HEK293 (cell line): ENCODE measurements at regions not wholly inside any gene's neighbourhood (a gene's known extent, or its start where the extent isn't known, plus 50 kb on each side); places are given as distances from the start of the nearest gene placed in this dataset.

Source experiments
- CTCF ChIA-PET: fragments of 350-600 bp; formaldehyde crosslinking; extraction: SDS; loops from one replicate; lab custom pipeline; 2021; ENCODE audit warnings: antibody characterized with exemption; lab: Yijun Ruan, JAX
- POLR2A ChIA-PET: fragments of 300-600 bp; formaldehyde crosslinking; extraction: SDS; loops from one replicate; lab custom pipeline; 2020; ENCODE audit warnings: antibody characterized with exemption, inconsistent platforms; lab: Yijun Ruan, JAX
- H3K27ac ChIP-seq: fragments of 200-500 bp; sonication (Bioruptor generic); 2 replicates; pipeline ENCODE4 v1.5.1; 2014; ENCODE audit warnings: low read depth, low read length, control low read depth, inconsistent platforms; ENCODE audit errors: extremely low read depth
- H3K36me3 ChIP-seq, 2 experiments: fragments of 200-500 bp in 1 of 2; sonication (Bioruptor generic) in 1 of 2; 1 replicate in 1 of 2; 2 replicates in 1 of 2; pipeline ENCODE4 v1.5.1; 2014 to 2017; ENCODE audit warnings: inconsistent platforms in 2 of 2, low read length in 2 of 2; ENCODE audit not compliant: control insufficient read depth in 2 of 2, insufficient read depth in 1 of 2
- H3K4me1 ChIP-seq: fragments of 200-500 bp; sonication (Bioruptor generic); 2 replicates; pipeline ENCODE4 v1.5.1; 2014; ENCODE audit warnings: mild to moderate bottlenecking, low read length, inconsistent platforms; ENCODE audit not compliant: control insufficient read depth, insufficient read depth
- H3K4me3 ChIP-seq: 2 replicates; pipeline ENCODE4 v1.5.1; 2011; ENCODE audit warnings: low read depth, mild to moderate bottlenecking, control low read depth, low read length, moderate library complexity
- H3K9me3 ChIP-seq: fragments of 200-500 bp; sonication (Bioruptor generic); 2 replicates; pipeline ENCODE4 v1.5.1; 2014; ENCODE audit warnings: low read depth, low read length, inconsistent platforms; ENCODE audit not compliant: control insufficient read depth, insufficient read depth
- YY2 ChIP-seq: fragments of 450-650 bp; formaldehyde crosslinking; IDR thresholded peaks from 2 replicates; pipeline ENCODE4 v1.5.1; 2016; ENCODE audit warnings: missing biosample characterization, missing genetic modification characterization
- ZFP3 ChIP-seq: fragments of 450-650 bp; formaldehyde crosslinking; IDR thresholded peaks from 2 replicates; pipeline ENCODE4 v1.5.1; 2016; ENCODE audit warnings: low read depth, missing biosample characterization, missing genetic modification characterization
- ZNF114 ChIP-seq: fragments of 450-650 bp; formaldehyde crosslinking; IDR thresholded peaks from 2 replicates; pipeline ENCODE4 v1.5.0; 2017; ENCODE audit warnings: missing biosample characterization, missing genetic modification characterization
- ZNF121 ChIP-seq: fragments of 450-650 bp; formaldehyde crosslinking; IDR thresholded peaks from 2 replicates; pipeline ENCODE4 v1.5.1; 2016; ENCODE audit warnings: missing biosample characterization, missing genetic modification characterization
- ZNF146 ChIP-seq: fragments of 450-650 bp; formaldehyde crosslinking; IDR thresholded peaks from 2 replicates; pipeline ENCODE4 v1.5.1; 2016; ENCODE audit warnings: missing biosample characterization, missing genetic modification characterization
- ZNF175 ChIP-seq: fragments of 450-650 bp; formaldehyde crosslinking; IDR thresholded peaks from 2 replicates; pipeline ENCODE4 v1.5.1; 2016; ENCODE audit warnings: missing biosample characterization, missing genetic modification characterization
- ZNF202 ChIP-seq: fragments of 450-650 bp; formaldehyde crosslinking; IDR thresholded peaks from 2 replicates; pipeline ENCODE4 v1.5.1; 2016; ENCODE audit warnings: missing biosample characterization, missing genetic modification characterization, borderline replicate concordance
- ZNF394 ChIP-seq: fragments of 450-650 bp; formaldehyde crosslinking; IDR thresholded peaks from 2 replicates; pipeline ENCODE4 v1.5.1; 2016; ENCODE audit warnings: missing biosample characterization, missing genetic modification characterization, mild to moderate bottlenecking, moderate library complexity, borderline replicate concordance
- ZNF488 ChIP-seq: fragments of 450-650 bp; formaldehyde crosslinking; IDR thresholded peaks from 2 replicates; pipeline ENCODE4 v1.5.1; 2016; ENCODE audit warnings: missing biosample characterization, missing genetic modification characterization
- ZNF596 ChIP-seq: fragments of 450-650 bp; IDR thresholded peaks from 2 replicates; pipeline ENCODE4 v1.5.0; 2018; ENCODE audit warnings: missing biosample characterization, mild to moderate bottlenecking, missing genetic modification characterization, moderate library complexity
- ZNF623 ChIP-seq: fragments of 450-650 bp; formaldehyde crosslinking; IDR thresholded peaks from 2 replicates; pipeline ENCODE4 v1.5.1; 2016; ENCODE audit warnings: missing biosample characterization, missing genetic modification characterization
- ZNF654 ChIP-seq: fragments of 450-650 bp; formaldehyde crosslinking; IDR thresholded peaks from 2 replicates; pipeline ENCODE4 v1.5.1; 2016; ENCODE audit warnings: low read depth, missing biosample characterization, missing genetic modification characterization
- TF ChIP-seq, protein P1 (sequence below): fragments of 450-650 bp; formaldehyde crosslinking; conservative IDR thresholded peaks from 2 replicates; pipeline ENCODE4 v1.5.1; 2016; ENCODE audit warnings: low read depth, missing biosample characterization, missing genetic modification characterization

GRCh38 chr18:2222270-2223185 lies 348.8 kb downstream of the METTL4 start (continued):
- TF ChIP-seq ZNF114 (tag by site-specific recombination) = no peak
- peak; percentile 76; the same call in 1 of the 2 replicates for TF ChIP-seq ZNF394 (tag by site-specific recombination)
- TF ChIP-seq ZNF202 (tag by site-specific recombination) = peak; percentile 16; the same call in 1 of the 2 replicates

- no peaks in the 10 kb centered on the region for H3K36me3 ChIP-seq
- no peak overlapping the region for H3K4me3 ChIP-seq
- ChIA-PET POLR2A (no interaction called here), CTCF (interaction anchor here (0.6 to 4.9 kb wide), 20 partner anchors 20 to 1028 kb away, joined by 3 to 41 read pairs (median 4); no protein-coding TSS in a partner anchor)
- TF ChIP-seq ZNF596 = no peak
- TF ChIP-seq, protein P1, sequence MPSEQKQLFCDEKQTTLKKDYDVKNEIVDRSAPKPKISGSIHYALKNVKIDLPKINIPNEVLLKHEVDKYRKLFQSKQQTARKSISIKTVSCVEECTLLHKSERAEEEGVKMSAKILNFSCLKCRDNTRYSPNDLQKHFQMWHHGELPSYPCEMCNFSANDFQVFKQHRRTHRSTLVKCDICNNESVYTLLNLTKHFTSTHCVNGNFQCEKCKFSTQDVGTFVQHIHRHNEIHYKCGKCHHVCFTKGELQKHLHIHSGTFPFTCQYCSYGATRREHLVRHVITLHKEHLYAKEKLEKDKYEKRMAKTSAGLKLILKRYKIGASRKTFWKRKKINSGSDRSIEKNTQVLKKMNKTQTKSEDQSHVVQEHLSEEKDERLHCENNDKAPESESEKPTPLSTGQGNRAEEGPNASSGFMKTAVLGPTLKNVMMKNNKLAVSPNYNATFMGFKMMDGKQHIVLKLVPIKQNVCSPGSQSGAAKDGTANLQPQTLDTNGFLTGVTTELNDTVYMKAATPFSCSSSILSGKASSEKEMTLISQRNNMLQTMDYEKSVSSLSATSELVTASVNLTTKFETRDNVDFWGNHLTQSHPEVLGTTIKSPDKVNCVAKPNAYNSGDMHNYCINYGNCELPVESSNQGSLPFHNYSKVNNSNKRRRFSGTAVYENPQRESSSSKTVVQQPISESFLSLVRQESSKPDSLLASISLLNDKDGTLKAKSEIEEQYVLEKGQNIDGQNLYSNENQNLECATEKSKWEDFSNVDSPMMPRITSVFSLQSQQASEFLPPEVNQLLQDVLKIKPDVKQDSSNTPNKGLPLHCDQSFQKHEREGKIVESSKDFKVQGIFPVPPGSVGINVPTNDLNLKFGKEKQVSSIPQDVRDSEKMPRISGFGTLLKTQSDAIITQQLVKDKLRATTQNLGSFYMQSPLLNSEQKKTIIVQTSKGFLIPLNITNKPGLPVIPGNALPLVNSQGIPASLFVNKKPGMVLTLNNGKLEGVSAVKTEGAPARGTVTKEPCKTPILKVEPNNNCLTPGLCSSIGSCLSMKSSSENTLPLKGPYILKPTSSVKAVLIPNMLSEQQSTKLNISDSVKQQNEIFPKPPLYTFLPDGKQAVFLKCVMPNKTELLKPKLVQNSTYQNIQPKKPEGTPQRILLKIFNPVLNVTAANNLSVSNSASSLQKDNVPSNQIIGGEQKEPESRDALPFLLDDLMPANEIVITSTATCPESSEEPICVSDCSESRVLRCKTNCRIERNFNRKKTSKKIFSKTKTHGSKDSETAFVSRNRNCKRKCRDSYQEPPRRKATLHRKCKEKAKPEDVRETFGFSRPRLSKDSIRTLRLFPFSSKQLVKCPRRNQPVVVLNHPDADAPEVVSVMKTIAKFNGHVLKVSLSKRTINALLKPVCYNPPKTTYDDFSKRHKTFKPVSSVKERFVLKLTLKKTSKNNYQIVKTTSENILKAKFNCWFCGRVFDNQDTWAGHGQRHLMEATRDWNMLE (tag by site-specific recombination) = no peak
- no peak for TF ChIP-seq ZNF488
- no peak for TF ChIP-seq YY2
- TF ChIP-seq ZFP3 (tag by site-specific recombination) = no peak
- no peak for TF ChIP-seq ZNF146 (tag by site-specific recombination)
- TF ChIP-seq ZNF623 (tag by site-specific recombination) = no peak
- TF ChIP-seq ZNF121 (tag by site-specific recombination) = no peak
- no peak for TF ChIP-seq ZNF175 (tag by site-specific recombination)
- H3K9me3 ChIP-seq = no peaks in the 10 kb centered on the region
- H3K4me1 ChIP-seq = no peaks in the 10 kb centered on the region
- no peak overlapping the region for H3K27ac ChIP-seq
Observed at GRCh38 chr18:2223449-2223848, 347.9 kb downstream of the METTL4 start.

GRCh38 chr18:2223849-2224248 lies 347.5 kb downstream of the METTL4 start:
- CTCF ChIA-PET = interaction anchor here (0.6 to 4.9 kb wide), 25 partner anchors 13 to 676 kb away, joined by 3 to 41 read pairs (median 4); no protein-coding TSS in a partner anchor
- Histone ChIP-seq H3K9me3 (no peaks in the 10 kb centered on the region), H3K4me1 (no peaks in the 10 kb centered on the region)
- no peak for TF ChIP-seq ZNF394 (tag by site-specific recombination)
- peak; percentile 29 for TF ChIP-seq ZNF654 (tag by site-specific recombination)
- TF ChIP-seq, all 188 proteins: peak for 1
- Histone ChIP-seq H3K27ac (no peak overlapping the region), H3K4me3 (no peak overlapping the region), H3K36me3 (no peaks in the 10 kb centered on the region)
- POLR2A ChIA-PET = no interaction called here
